IPS-18c (cell line): ENCODE measurements at regions not wholly inside any gene's neighbourhood (a gene's known extent, or its start where the extent isn't known, plus 50 kb on each side); places are given as distances from the start of the nearest gene placed in this dataset.
"Not testable (repeated sequence)": the region's sequence is repeated elsewhere in the genome, so short reads cannot be mapped to it uniquely, and the experiment has no call there.

Experiments
- H3K4me3 ChIP-seq: 2 replicates; pipeline ENCODE4 v1.7.0; 2013; ENCODE audit warnings: low read depth, mild to moderate bottlenecking, low read length, moderate library complexity; ENCODE audit not compliant: insufficient read depth
- H3K9me3 ChIP-seq: one replicate; pipeline ENCODE4 v1.6.1; 2013; ENCODE audit warnings: mild to moderate bottlenecking, low read length, moderate library complexity; ENCODE audit not compliant: control insufficient read depth, insufficient read depth

GRCh38 chr6:85923013-85923430 is 280.3 kb upstream of the SYNCRIP start:
- H3K4me3 ChIP-seq, result no peak overlapping the region
- H3K9me3 ChIP-seq, result no peaks in the 10 kb centered on the region

DNA sequence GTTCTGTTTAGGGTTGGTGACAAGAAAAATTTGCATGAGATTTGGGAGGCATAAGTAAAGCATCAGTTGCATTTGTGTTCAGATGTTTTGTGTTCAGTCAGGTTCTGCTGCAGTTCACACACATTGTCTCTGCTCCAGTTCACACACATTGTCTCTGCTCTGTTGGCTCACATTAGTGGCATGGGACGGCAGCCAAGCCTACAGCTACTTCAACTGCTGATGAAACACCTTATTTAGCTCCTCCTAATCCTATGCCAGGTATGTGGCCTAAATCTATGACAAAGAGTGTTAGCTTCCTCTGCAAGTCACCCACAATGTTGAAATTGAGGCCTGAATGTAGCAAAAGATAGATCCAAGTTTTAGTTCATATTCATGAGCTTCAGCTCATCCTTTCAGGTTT is 278.1 kb upstream of the SYNCRIP start:
- no peaks in the 10 kb centered on the region for H3K9me3 ChIP-seq
- H3K4me3 ChIP-seq, result no peak overlapping the region

- no peak overlapping the region for H3K4me3 ChIP-seq
- H3K9me3 ChIP-seq, result no peaks in the 10 kb centered on the region
These were observed 274.8 kb upstream of the SYNCRIP start for GRCh38 chr6:85917522-85917921.

- Histone ChIP-seq H3K9me3 (peaks cover 3% of the 10 kb centered on the region), H3K4me3 (no peak overlapping the region)
These were observed 270.3 kb upstream of the SYNCRIP start for GRCh38 chr6:85913001-85913400.

GRCh38 chr6:85912582-85912981 is 269.9 kb upstream of the SYNCRIP start:
- Histone ChIP-seq H3K9me3 (peaks cover 5% of the 10 kb centered on the region), H3K4me3 (no peak overlapping the region)

DNA sequence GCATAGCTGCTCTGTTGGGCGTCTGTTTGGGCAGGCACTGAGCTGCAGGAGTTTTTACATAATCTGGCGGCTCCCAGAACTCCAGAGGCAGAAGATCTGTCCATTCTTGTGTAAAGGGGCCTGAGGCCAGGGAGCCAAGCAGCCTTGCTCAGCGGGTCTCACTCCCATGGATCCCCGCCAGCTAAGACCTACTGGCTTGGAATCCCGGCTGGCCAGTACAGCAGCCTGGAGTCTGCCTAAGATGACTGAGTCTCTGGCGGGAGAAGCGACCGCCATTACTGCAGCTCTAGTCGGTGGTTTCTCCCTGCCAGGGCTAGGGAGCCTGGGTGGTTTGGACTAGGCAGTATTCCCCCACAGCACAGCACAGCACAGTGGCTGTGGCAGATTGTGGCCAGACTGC is 268.4 kb upstream of the SYNCRIP start:
- H3K9me3 ChIP-seq, result peaks cover 5% of the 10 kb centered on the region
- no peak overlapping the region for H3K4me3 ChIP-seq

- not testable (repeated sequence) for H3K9me3 ChIP-seq, H3K4me3 ChIP-seq
These were observed 265.4 kb upstream of the SYNCRIP start for GRCh38 chr6:85908120-85908519.

DNA sequence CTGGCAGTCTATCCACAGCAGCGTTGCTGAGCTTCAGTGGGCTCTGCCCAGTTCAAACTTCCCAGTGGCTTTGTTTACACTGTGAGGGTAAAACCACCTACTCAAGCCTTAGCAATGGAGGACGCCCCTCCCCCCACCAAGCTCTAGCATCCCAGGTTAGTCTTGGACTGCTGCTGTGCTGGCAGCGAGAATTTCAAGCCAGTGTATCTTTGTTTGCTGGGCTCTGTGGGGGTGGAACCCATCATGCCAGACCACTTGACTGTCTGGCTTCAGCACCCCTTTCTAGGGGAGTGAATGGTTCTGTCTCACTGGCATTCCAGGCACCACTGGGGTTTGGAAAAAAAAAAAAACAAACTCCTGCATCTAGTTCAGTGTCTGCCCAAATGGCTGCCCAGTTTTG is 249.7 kb upstream of the SYNCRIP start:
- no peak overlapping the region for H3K4me3 ChIP-seq
- H3K9me3 ChIP-seq, result peaks cover 2% of the 10 kb centered on the region

DNA sequence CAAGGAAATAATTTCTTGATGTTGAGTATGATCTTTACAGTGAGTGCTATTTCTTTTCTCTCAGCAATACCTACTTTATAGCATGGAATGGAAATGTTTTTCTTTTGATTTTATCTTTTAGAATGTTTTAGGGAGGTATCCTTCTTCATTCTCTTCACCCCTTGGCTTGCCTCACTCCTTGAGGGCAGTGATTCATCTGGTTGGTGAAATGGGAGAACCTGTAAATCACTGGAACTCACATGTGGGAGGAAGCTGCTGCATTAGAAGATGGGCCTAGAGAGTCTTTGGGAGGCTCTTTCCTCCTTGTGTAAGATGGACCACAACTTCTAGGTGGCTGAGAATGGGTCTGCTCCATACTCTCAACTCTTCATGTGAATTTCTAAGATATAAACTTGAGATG is 244.8 kb upstream of the SYNCRIP start:
- Histone ChIP-seq H3K9me3 (peaks cover 2% of the 10 kb centered on the region), H3K4me3 (no peak overlapping the region)

DNA sequence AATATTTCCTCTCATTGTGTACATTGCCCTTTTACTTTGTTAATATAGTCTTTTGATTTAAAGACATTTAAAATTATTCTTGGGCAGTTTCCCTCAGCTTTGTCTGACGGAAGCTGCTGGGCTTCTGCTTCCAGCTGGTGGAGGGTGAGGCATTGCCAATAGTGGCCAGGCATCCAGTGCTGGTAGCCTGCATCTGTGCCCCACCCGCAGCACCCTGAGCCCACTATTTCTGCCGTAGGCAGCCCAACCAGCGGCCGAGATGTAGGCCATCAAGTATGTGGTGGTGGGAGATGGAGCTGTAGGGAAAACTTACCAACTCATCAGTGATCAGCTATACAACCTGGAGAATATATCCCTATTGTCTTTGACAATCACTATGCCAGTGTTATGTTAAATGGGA is 226.0 kb upstream of the SYNCRIP start:
- Histone ChIP-seq H3K9me3 (no peaks in the 10 kb centered on the region), H3K4me3 (no peak overlapping the region)

DNA sequence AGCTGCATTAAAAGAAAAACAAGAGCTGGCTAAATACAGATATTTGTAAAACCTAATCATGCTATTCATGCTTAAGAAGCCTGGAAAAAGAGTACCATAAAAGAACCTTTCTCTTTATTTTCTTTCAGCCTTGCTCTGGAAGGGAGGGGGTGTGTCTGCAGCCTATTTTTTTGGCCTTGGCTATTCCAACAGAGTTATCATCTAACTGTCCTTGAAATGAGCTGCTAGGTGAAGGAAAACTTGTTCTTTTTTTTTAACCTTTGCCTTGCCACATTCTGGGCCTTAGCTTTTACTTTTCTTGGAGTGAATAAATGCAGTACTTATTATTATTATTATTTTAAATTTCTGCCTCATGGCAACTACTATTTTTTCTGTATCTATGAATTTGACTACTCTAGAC is 224.9 kb upstream of the SYNCRIP start:
- no peaks in the 10 kb centered on the region for H3K9me3 ChIP-seq
- H3K4me3 ChIP-seq, result no peak overlapping the region

DNA sequence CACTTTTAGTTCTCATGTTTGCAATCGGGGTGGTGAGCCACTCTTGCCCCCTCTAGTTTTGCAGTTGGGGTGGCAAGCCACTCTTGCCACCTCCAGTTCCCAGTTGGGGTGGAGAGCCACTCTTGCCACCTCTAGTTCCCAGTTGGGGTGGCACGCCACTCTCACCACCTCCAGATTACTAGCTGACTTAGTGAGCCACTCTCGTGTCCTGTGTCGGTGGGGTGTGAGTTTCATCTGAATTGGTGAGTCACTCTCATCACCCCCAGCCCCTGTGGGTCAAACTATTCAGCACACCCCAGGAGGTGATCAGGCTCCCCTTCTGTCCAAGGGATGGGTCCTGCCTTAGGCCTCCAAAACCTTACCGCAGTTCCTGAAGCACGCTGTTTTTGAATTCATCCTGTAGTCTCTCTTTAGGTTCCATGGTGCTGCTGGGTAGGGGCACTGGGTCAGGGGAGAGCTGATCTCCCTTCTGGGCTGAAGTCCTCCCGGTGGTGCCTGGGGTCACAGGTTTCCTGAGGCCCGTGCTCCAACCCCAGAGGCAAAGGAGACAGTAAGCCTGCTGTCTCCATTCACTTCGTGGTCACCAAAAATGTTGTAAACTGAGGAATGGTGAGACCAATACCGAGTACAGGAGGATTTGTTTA is 224.2 kb upstream of the SYNCRIP start:
- Histone ChIP-seq H3K9me3 (no peaks in the 10 kb centered on the region), H3K4me3 (no peak overlapping the region; the same call in 1 of the 2 replicates)

GRCh38 chr6:85866370-85866730 is 223.7 kb upstream of the SYNCRIP start:
- no peaks in the 10 kb centered on the region for H3K9me3 ChIP-seq
- H3K4me3 ChIP-seq, result no peak overlapping the region

GRCh38 chr6:85865420-85866369 is 223.0 kb upstream of the SYNCRIP start:
- no peak overlapping the region for H3K4me3 ChIP-seq
- no peaks in the 10 kb centered on the region for H3K9me3 ChIP-seq

- H3K4me3 ChIP-seq, result no peak overlapping the region
- H3K9me3 ChIP-seq, result no peaks in the 10 kb centered on the region
These were observed 222.0 kb upstream of the SYNCRIP start for GRCh38 chr6:85864453-85865401.

DNA sequence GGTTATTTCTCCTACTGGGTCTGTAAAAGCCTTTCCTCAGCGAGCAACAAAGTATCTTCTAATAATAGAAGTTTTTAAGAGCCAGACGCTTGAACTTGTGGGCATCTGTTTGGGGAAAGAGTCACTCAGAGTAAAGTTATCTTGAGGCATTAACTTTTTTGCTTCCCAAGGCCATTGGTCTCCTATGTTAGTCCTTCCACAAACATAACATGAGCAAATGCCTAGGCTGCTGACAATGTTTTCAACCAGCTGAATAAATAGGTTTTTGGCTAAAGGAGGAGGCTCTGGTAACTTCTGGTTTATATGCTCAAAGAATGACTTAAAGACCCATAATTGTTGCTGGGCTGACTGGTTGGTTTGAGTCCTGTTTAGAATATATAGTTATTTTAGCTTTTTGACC is 213.5 kb upstream of the SYNCRIP start:
- Histone ChIP-seq H3K4me3 (no peak overlapping the region), H3K9me3 (no peaks in the 10 kb centered on the region)

- H3K9me3 ChIP-seq, H3K4me3 ChIP-seq: not testable (repeated sequence)
These were observed 195.8 kb upstream of the SYNCRIP start for GRCh38 chr6:85838351-85839119.
